Esophagus muscularis mucosa (tissue), 3 donors: ENCODE measurements at regions not wholly inside any gene's neighbourhood (a gene's known extent, or its start where the extent isn't known, plus 50 kb on each side); places are given as distances from the start of the nearest gene placed in this dataset.

Experiments
- CTCF ChIP-seq, 3 experiments: fragments of 200-600 bp in 2 of 3; fragments of 450-650 bp in 1 of 3; sonication (generic) in 2 of 3; IDR thresholded peaks; one replicate each; pipeline ENCODE4 v1.5.1; 2017 to 2019; ENCODE audit warnings: antibody characterized with exemption in 3 of 3, mild to moderate bottlenecking in 2 of 3, moderate library complexity in 1 of 3
- POLR2A ChIP-seq: fragments of 450-650 bp; IDR thresholded peaks from one replicate; pipeline ENCODE4 v1.6.1; 2017; ENCODE audit warnings: antibody characterized with exemption, moderate library complexity, mild to moderate bottlenecking, low read depth

- TF ChIP-seq CTCF (IDR thresholded peaks at IDR 0.05) (no peak), POLR2A (no peak)
Observed at GRCh38 chr10:65798133-65798532, 1127.7 kb upstream of the LRRTM3 start.
